BE2C (cell line): ENCODE measurements at regions not wholly inside any gene's neighbourhood (a gene's known extent, or its start where the extent isn't known, plus 50 kb on each side); places are given as distances from the start of the nearest gene placed in this dataset.

Experiments used
- DNase-seq: peaks from one replicate; pipeline ENCODE4 v3.0.0-alpha.2; 2020
- H3K27me3 ChIP-seq: fragments of 250-450 bp; sonication (Bioruptor Pico); 2 replicates; pipeline ENCODE4 v1.5.1; 2020; ENCODE audit warnings: mild to moderate bottlenecking
- H3K36me3 ChIP-seq: fragments of 250-450 bp; sonication (Bioruptor Pico); 2 replicates; pipeline ENCODE4 v1.5.1; 2020; ENCODE audit warnings: mild to moderate bottlenecking
- H3K4me1 ChIP-seq: fragments of 250-450 bp; sonication (Bioruptor Pico); 2 replicates; pipeline ENCODE4 v1.5.1; 2020
- H3K4me3 ChIP-seq: 2 replicates; pipeline ENCODE4 v1.5.1; 2011; ENCODE audit warnings: low read depth, low read length
- H3K9me3 ChIP-seq: fragments of 250-450 bp; sonication (Bioruptor Pico); 2 replicates; pipeline ENCODE4 v1.5.1; 2020
- CTCF ChIP-seq: IDR thresholded peaks from 2 replicates; pipeline ENCODE4 v1.5.1; 2012; ENCODE audit warnings: mild to moderate bottlenecking, low read depth, low read length

- Histone ChIP-seq H3K4me1 (no peaks in the 10 kb centered on the region), H3K9me3 (no peaks in the 10 kb centered on the region), H3K4me3 (no peak overlapping the region), H3K36me3 (no peaks in the 10 kb centered on the region), H3K27me3 (no peaks in the 10 kb centered on the region)
- no peak for DNase-seq
- no peak for TF ChIP-seq CTCF
These were observed 338.2 kb upstream of the SMIM30 start for GRCh38 chr7:113456533-113456932.

DNA sequence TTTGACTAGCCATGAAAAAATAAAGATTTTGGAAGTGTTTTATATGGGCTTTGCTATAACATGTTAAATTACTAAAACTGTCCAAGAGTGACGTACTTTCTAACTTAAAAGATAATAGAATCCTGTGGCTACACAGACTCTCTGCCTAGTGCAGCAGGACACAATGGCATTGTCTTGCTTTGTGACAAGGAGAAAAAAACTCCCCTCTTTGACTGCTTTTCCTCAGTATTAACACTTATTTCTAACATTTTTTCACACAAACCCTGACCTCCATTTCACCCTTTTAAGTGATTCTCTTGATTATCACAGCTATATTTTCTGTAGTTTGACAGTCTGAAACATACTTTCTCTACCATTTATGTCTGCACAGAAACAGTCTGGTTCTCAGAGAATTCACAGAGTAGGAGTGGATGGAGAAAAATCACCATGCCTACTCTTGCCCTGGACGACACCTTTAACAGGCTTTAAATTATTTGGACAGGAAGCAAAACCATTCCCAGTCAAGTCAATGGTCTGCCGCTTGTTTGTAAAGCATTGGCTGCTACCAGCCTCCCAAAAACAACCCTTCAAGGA lies 336.3 kb upstream of the SMIM30 start:
- Histone ChIP-seq H3K4me1 (no peaks in the 10 kb centered on the region), H3K4me3 (no peak overlapping the region), H3K36me3 (no peaks in the 10 kb centered on the region), H3K9me3 (no peaks in the 10 kb centered on the region), H3K27me3 (no peaks in the 10 kb centered on the region)
- no peak for DNase-seq
- TF ChIP-seq CTCF, result no peak

DNA sequence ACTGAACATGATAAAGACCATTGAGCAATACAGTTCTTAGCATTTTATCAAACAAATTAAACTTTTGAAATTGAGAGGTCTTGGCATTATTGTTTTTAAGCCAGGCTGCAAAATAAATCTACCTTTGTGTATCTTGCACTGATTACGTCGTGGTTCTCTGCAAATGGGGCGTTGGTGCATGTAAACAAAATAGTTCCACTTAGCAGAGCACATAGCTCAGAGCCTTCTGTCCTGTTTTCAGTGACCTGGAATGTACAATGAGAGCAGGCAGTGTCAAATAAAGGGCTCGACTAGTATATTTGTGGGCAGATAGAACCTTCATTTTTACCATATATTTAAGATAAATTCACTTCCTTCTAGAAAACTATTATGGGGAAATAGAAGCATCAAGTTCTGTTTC lies 333.9 kb upstream of the SMIM30 start:
- H3K27me3 ChIP-seq, result no peaks in the 10 kb centered on the region
- H3K36me3 ChIP-seq, result no peaks in the 10 kb centered on the region
- no peak for DNase-seq
- no peak overlapping the region for H3K4me3 ChIP-seq
- TF ChIP-seq CTCF, result no peak
- H3K9me3 ChIP-seq, result no peaks in the 10 kb centered on the region
- no peaks in the 10 kb centered on the region for H3K4me1 ChIP-seq

GRCh38 chr7:113446791-113447190 lies 328.4 kb upstream of the SMIM30 start:
- Histone ChIP-seq H3K36me3 (no peaks in the 10 kb centered on the region), H3K4me1 (no peaks in the 10 kb centered on the region), H3K4me3 (no peak overlapping the region), H3K9me3 (no peaks in the 10 kb centered on the region), H3K27me3 (no peaks in the 10 kb centered on the region)
- no peak for TF ChIP-seq CTCF
- no peak for DNase-seq

GRCh38 chr7:113446391-113446790 lies 328.0 kb upstream of the SMIM30 start:
- H3K9me3 ChIP-seq, result no peaks in the 10 kb centered on the region
- H3K4me1 ChIP-seq, result no peaks in the 10 kb centered on the region
- DNase-seq, result no peak
- no peaks in the 10 kb centered on the region for H3K27me3 ChIP-seq
- TF ChIP-seq CTCF, result no peak
- H3K4me3 ChIP-seq, result no peak overlapping the region
- no peaks in the 10 kb centered on the region for H3K36me3 ChIP-seq

DNA sequence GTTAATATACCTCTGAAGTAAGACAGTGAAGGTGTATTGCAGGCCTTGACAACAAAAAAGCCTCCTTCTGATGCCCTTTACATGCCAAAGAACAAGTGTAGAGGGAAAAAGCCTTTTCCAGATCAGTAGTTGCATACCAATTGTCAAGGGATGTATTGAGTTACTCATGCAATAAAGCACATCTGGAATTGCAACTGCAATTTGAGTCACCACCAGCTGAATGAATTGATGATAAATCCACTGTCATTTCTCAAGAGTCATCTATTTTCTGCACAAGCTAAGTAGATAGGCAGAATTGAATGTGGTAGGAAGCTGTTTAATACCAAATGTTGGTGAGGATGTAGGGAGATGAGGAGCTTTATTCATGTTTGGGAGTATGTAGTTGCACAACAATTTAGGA lies 325.9 kb upstream of the SMIM30 start:
- TF ChIP-seq CTCF, result no peak
- Histone ChIP-seq H3K36me3 (no peaks in the 10 kb centered on the region), H3K4me1 (no peaks in the 10 kb centered on the region), H3K27me3 (no peaks in the 10 kb centered on the region), H3K9me3 (no peaks in the 10 kb centered on the region), H3K4me3 (no peak overlapping the region)
- DNase-seq, result no peak
